Keratinocyte (primary cell): ENCODE measurements at regions not wholly inside any gene's neighbourhood (a gene's known extent, or its start where the extent isn't known, plus 50 kb on each side); places are given as distances from the start of the nearest gene placed in this dataset.

Experiments used
- DNase-seq: peaks from one replicate; pipeline ENCODE4 v3.0.0-alpha.2; 2011; ENCODE audit warnings: low read depth, missing footprints, low spot score
- FAIRE-seq: peaks from 2 replicates; lab custom pipeline; 2011; peaks lifted over from hg19 to GRCh38; lab: Jason Lieb, UNC
- H2AFZ ChIP-seq: 2 replicates; pipeline ENCODE4 v1.6.0; 2012; ENCODE audit warnings: low read length, control low read depth, inconsistent platforms; ENCODE audit not compliant: control insufficient read depth
- H3K27ac ChIP-seq: 2 replicates; pipeline ENCODE4 v1.5.1; 2011; ENCODE audit warnings: low read length; ENCODE audit not compliant: control insufficient read depth, insufficient read depth
- H3K27me3 ChIP-seq: 3 replicates; pipeline ENCODE4 v1.6.0; 2011; ENCODE audit warnings: low read length; ENCODE audit not compliant: control insufficient read depth, insufficient read depth; ENCODE audit errors: extremely low read depth
- H3K36me3 ChIP-seq, 2 experiments: 2 replicates in 1 of 2; 3 replicates in 1 of 2; pipeline ENCODE4 v1.5.1; 2011; ENCODE audit warnings: low read length in 2 of 2, mild to moderate bottlenecking in 1 of 2; ENCODE audit not compliant: control insufficient read depth in 2 of 2, insufficient read depth in 2 of 2; ENCODE audit errors: extremely low read depth in 1 of 2
- H3K4me1 ChIP-seq: 3 replicates; pipeline ENCODE4 v1.5.1; 2011; ENCODE audit warnings: low read length; ENCODE audit not compliant: control insufficient read depth, insufficient read depth; ENCODE audit errors: extremely low read depth
- H3K4me2 ChIP-seq: 3 replicates; pipeline ENCODE4 v1.6.0; 2011; ENCODE audit warnings: low read depth, low read length; ENCODE audit not compliant: control insufficient read depth, insufficient read depth; ENCODE audit errors: extremely low read depth
- H3K4me3 ChIP-seq, 3 experiments: fragments of 200-600 bp in 1 of 3; sonication (generic) in 1 of 3; 2 replicates in 2 of 3; 3 replicates in 1 of 3; pipeline ENCODE4 v1.5.1; 2011 to 2016; ENCODE audit warnings: low read length in 3 of 3, mild to moderate bottlenecking in 3 of 3, control low read depth in 2 of 3, inconsistent platforms in 1 of 3, low read depth in 1 of 3, mixed read lengths in 1 of 3, mixed run types in 1 of 3, moderate library complexity in 1 of 3; ENCODE audit not compliant: control insufficient read depth in 2 of 3, insufficient read depth in 2 of 3; ENCODE audit errors: extremely low read depth in 1 of 3
- H3K79me2 ChIP-seq: 2 replicates; pipeline ENCODE4 v1.6.0; 2012; ENCODE audit warnings: low read length; ENCODE audit not compliant: control insufficient read depth, insufficient read depth
- H3K9ac ChIP-seq: 3 replicates; pipeline ENCODE4 v1.6.0; 2011; ENCODE audit warnings: low read length; ENCODE audit not compliant: control insufficient read depth, insufficient read depth; ENCODE audit errors: extremely low read depth
- H3K9me1 ChIP-seq: 3 replicates; pipeline ENCODE4 v1.6.0; 2011; ENCODE audit warnings: low read length; ENCODE audit not compliant: control insufficient read depth, insufficient read depth; ENCODE audit errors: extremely low read depth
- H3K9me3 ChIP-seq: 2 replicates; pipeline ENCODE4 v1.5.1; 2012; ENCODE audit warnings: low read depth, low read length; ENCODE audit not compliant: control insufficient read depth
- H4K20me1 ChIP-seq: 3 replicates; pipeline ENCODE4 v1.6.0; 2011; ENCODE audit warnings: low read length; ENCODE audit not compliant: control insufficient read depth, insufficient read depth; ENCODE audit errors: extremely low read depth
- CTCF ChIP-seq, 3 experiments: IDR thresholded peaks in 1 of 3; conservative IDR thresholded peaks in 1 of 3; optimal IDR thresholded peaks in 1 of 3; 2 replicates in 2 of 3; 3 replicates in 1 of 3; pipeline versions ENCODE3 to v1.5.1; 2011; ENCODE audit warnings: low read length in 3 of 3, mild to moderate bottlenecking in 3 of 3, moderate library complexity in 2 of 3, control low read depth in 1 of 3, inconsistent platforms in 1 of 3; ENCODE audit not compliant: insufficient read depth in 2 of 3; ENCODE audit errors: extremely low read depth in 1 of 3
- EZH2 ChIP-seq: IDR thresholded peaks from one replicate; pipeline ENCODE4 v1.6.1; 2012; ENCODE audit warnings: inconsistent platforms, mild to moderate bottlenecking, low read length, moderate library complexity
- dilution Hi-C: fragments of 300-500 bp; cut with MboI; formaldehyde crosslinking; loops from one replicate; pipeline ENCODE4 v1.7.0; 2020; ENCODE audit warnings: low sequenced_read_pairs; ENCODE audit not compliant: extremely low pct_ligation_motif_present

GRCh38 chr10:119996944-119997343, 104.4 kb downstream of the SEC23IP start:
- no peaks in the 10 kb centered on the region for H3K9me3 ChIP-seq
- dilution Hi-C loops: no loop called here
- H3K9me1 ChIP-seq: no peaks in the 10 kb centered on the region
- no peak for TF ChIP-seq EZH2
- no peak for TF ChIP-seq CTCF (optimal IDR thresholded peaks at IDR 0.05 in 1 of 3, IDR thresholded peaks at IDR 0.05 in 1 of 3, conservative IDR thresholded peaks at IDR 0.05 in 1 of 3; ENCODE audit: extremely low read depth in 1 of 3, insufficient read depth in 2 of 3, low read length in 3 of 3)
- no peak overlapping the region for H3K4me3 ChIP-seq
- peaks cover 4% of the 10 kb centered on the region for H3K27me3 ChIP-seq
- no peaks in the 10 kb centered on the region for H3K4me1 ChIP-seq
- H4K20me1 ChIP-seq: no peaks in the 10 kb centered on the region
- FAIRE-seq (no peak), DNase-seq (no peak)
- no peak overlapping the region for H3K27ac ChIP-seq
- no peak overlapping the region for H2AFZ ChIP-seq
- no peaks in the 10 kb centered on the region for H3K36me3 ChIP-seq
- no peaks in the 10 kb centered on the region for H3K79me2 ChIP-seq
- no peak overlapping the region for H3K9ac ChIP-seq
- H3K4me2 ChIP-seq: no peak overlapping the region

GRCh38 chr10:119997429-119997828, 104.9 kb downstream of the SEC23IP start:
- no peak for DNase-seq
- TF ChIP-seq CTCF (optimal IDR thresholded peaks at IDR 0.05 in 1 of 3, IDR thresholded peaks at IDR 0.05 in 1 of 3, conservative IDR thresholded peaks at IDR 0.05 in 1 of 3; ENCODE audit: extremely low read depth in 1 of 3, insufficient read depth in 2 of 3, low read length in 3 of 3) (no peak), EZH2 (no peak)
- H3K36me3 ChIP-seq: no peaks in the 10 kb centered on the region
- H3K9ac ChIP-seq: no peak overlapping the region
- H3K4me3 ChIP-seq: no peak overlapping the region
- FAIRE-seq: no peak
- dilution Hi-C loops: no loop called here
- no peaks in the 10 kb centered on the region for H3K79me2 ChIP-seq
- H4K20me1 ChIP-seq: no peaks in the 10 kb centered on the region
- H3K4me2 ChIP-seq: no peak overlapping the region
- H3K9me1 ChIP-seq: no peaks in the 10 kb centered on the region
- peaks cover 7% of the 10 kb centered on the region for H3K27me3 ChIP-seq
- H2AFZ ChIP-seq: no peak overlapping the region
- no peaks in the 10 kb centered on the region for H3K4me1 ChIP-seq
- H3K9me3 ChIP-seq: no peaks in the 10 kb centered on the region
- no peak overlapping the region for H3K27ac ChIP-seq
